ENCODE measurements at regions not wholly inside any gene's neighbourhood (a gene's known extent, or its start where the extent isn't known, plus 50 kb on each side); places are given as distances from the start of the nearest gene placed in this dataset.

DNA sequence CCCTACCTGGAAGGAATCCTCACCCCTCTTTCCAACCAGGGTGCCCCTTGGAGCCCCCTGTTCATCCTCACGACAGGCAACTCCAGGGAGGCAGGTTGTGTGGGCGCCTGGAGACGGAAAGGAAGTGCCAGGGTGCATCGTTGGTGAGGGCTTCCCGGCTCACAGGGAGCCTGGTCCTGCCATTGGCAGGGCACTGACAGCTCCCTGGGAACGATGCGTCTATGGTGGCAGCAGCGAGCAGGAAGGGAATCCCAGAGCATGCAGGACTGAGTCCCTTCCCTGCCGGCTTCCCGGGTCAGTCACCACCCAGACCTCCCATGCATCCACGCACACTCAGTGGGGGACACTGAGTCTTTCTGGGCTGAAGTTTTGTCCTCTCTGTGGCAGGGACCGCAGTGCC lies 117.6 kb downstream of the INHBB start:
- DNase-seq (ENCODE audit: low read depth), result no peak
- TF ChIP-seq, protein P1, sequence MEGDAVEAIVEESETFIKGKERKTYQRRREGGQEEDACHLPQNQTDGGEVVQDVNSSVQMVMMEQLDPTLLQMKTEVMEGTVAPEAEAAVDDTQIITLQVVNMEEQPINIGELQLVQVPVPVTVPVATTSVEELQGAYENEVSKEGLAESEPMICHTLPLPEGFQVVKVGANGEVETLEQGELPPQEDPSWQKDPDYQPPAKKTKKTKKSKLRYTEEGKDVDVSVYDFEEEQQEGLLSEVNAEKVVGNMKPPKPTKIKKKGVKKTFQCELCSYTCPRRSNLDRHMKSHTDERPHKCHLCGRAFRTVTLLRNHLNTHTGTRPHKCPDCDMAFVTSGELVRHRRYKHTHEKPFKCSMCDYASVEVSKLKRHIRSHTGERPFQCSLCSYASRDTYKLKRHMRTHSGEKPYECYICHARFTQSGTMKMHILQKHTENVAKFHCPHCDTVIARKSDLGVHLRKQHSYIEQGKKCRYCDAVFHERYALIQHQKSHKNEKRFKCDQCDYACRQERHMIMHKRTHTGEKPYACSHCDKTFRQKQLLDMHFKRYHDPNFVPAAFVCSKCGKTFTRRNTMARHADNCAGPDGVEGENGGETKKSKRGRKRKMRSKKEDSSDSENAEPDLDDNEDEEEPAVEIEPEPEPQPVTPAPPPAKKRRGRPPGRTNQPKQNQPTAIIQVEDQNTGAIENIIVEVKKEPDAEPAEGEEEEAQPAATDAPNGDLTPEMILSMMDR (IDR thresholded peaks at IDR 0.05; ENCODE audit: low read depth, low read length, missing control alignments), result no peak
- no peak overlapping the region for H3K4me3 ChIP-seq (ENCODE audit: low read depth, low read length)

DNA sequence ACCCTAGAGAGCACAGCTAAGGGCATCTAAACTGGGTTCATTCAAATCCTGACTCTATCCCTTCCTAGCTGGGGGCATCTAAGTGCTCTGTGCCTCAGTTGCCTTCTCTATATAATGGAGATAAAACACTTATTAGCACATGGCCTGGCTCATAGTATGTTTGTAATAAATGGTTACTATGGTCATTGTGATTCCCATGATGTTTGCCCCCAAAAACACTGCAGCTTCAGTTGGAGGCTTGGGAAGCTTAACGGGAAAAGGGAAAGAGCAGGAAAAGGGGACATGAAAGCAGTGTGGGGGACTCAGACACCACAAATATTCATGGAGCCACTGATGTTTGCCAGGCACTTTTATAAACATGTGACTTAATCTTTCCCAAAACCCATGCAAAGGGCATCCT lies 118.1 kb downstream of the INHBB start:
- TF ChIP-seq, protein P1 (IDR thresholded peaks at IDR 0.05; ENCODE audit: low read depth, low read length, missing control alignments), result no peak
- DNase-seq (ENCODE audit: low read depth), result no peak
- no peak overlapping the region for H3K4me3 ChIP-seq (ENCODE audit: low read depth, low read length)

DNA sequence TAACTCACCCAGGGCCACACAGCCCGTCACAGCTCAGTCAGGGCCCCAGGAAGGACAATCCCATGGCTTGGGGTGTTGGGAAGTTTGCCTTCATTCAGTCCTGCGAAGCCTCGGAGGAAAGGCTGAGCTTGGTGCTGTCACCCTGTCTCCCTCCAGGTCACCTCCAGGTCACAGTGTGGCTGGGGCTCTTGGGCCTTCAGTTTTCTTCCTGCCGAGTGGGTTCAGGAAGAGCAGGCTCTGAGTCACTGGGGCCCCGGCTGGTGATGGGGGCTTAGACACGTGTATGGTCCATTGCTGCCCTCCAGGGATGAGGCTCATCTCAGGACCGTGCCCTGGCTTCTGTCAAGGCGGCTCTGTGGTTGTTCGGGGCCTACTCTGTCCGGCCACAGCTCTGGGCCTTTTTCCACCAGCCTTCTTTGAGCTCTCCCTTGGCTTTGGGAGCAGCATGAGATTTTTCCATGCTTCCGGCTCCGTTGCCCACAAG lies 118.6 kb downstream of the INHBB start:
- DNase-seq (ENCODE audit: low read depth), result no peak
- no peak overlapping the region for H3K4me3 ChIP-seq (ENCODE audit: low read depth, low read length)
- TF ChIP-seq, protein P1 (IDR thresholded peaks at IDR 0.05; ENCODE audit: low read depth, low read length, missing control alignments), result no peak

DNA sequence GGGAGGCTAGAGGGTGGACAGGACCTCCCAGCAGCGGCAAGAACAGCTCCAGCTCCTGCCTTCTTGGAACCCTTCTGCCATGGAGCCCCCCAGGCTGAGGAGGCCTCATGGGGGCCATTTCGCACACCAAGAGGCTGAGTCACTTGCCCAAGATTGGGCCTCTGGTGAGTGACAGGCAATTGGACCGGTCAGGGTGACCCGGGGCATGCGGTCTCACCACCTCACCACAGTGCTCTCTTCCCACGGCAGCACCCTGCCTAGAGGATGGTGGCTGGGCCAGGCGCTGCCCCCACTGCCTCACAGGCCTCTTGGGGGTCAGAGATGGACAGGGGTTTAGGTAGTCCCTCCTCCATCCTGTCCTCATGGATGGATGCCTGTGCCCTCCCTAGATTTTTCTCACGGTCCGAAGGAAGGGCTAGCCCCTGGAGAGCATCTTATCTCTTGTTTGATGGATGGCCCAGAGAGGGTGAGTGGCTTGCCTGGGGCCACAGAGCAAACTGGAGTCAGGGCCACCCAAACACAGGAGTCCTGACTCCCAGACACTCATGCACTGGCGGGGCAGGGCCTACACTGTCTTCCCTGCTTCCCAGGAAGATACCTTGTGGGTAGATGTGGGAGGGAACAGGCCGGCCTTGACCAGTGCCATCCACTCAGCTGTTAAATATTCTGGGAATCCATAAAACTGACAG lies 119.2 kb downstream of the INHBB start:
- H3K4me3 ChIP-seq (ENCODE audit: low read depth, low read length), result no peak overlapping the region
- no peak for DNase-seq (ENCODE audit: low read depth)
- TF ChIP-seq, protein P1 (IDR thresholded peaks at IDR 0.05; ENCODE audit: low read depth, low read length, missing control alignments), result no peak

DNA sequence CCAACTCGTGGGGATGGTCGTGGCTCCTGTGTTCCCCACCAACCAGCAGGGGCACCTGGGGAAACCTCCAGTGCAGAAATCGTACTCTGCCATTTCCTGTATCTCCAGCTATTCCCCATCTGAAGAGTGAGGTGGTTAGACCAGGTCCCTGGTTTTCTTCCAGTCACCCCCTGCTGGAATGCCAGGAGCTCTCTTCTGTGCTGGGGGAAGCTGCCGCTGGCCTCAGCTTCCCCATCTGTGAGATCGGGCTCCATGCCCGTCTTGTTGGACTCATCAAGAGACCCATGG lies 119.7 kb downstream of the INHBB start:
- TF ChIP-seq, protein P1 (IDR thresholded peaks at IDR 0.05; ENCODE audit: low read depth, low read length, missing control alignments), result no peak
- DNase-seq (ENCODE audit: low read depth), result no peak
- no peak overlapping the region for H3K4me3 ChIP-seq (ENCODE audit: low read depth, low read length)

DNA sequence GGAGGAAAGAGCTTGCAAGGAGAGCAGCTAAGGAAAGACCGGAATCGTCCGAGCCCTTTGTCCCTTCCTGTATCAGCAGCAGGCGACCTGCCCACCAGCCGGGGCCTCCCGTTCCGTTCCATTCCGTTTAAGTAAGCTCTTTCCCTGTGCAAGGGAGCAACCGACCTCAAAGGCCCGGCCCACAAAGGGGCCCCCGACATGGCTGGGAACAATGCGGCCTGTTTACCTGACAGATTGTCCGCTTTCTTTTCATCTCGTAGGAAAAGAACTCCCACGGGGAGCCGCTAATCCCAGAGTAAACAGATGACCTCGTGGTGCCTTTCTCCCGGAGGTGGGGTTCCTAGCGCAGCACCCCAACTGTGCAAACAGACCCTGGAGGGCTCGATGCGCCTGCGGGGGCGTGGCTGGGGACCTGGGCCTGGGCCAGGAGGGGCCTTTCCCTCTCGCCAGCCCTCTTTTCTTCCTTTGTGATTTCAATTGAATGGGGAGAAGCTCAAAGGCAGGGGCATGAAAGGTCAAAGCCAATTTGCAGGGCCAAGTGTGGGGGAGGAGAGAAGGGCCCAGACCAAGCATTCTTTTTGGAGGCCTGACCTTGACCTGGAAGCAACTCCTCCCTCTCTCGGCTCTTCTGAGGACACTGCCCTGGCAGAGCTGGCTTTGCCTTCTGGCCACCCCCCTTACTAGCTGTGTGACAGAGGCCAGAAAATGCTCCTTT lies 120.2 kb downstream of the INHBB start:
- no peak overlapping the region for H3K4me3 ChIP-seq (ENCODE audit: low read depth, low read length)
- TF ChIP-seq, protein P1 (IDR thresholded peaks at IDR 0.05; ENCODE audit: low read depth, low read length, missing control alignments), result no peak
- no peak for DNase-seq (ENCODE audit: low read depth)

DNA sequence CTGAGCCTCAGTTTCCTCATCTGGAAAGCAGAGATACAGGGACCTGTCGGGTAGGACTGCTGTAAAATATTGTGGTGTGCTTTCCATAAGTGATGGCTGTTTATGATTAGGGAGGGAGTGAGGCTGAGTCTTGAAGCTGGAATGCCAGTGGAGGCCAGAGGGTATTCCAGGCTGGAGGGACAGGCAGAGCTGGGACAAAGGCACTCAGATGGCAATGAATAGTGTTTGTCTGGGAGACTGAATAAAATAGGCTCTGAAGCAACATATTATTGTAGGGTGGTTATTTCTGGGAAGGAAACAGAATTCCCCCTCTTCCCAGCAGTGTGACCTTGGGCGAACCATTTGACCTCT lies 120.7 kb downstream of the INHBB start:
- no peak overlapping the region for H3K4me3 ChIP-seq (ENCODE audit: low read depth, low read length)
- TF ChIP-seq, protein P1 (IDR thresholded peaks at IDR 0.05; ENCODE audit: low read depth, low read length, missing control alignments), result no peak
- no peak for DNase-seq (ENCODE audit: low read depth)

Data from GM12864 (cell line).